HG03432 (cell line): ENCODE measurements at regions not wholly inside any gene's neighbourhood (a gene's known extent, or its start where the extent isn't known, plus 50 kb on each side); places are given as distances from the start of the nearest gene placed in this dataset.
A peak's percentile ranks its signal among the peaks of the same experiment; 100 is the strongest.

Source experiments
- ATAC-seq: cut with Tn5 transposase; IDR thresholded peaks from one replicate; pipeline ENCODE4 v1.9.1; 2021; ENCODE audit warnings: mild to moderate bottlenecking, moderate library complexity; ENCODE audit not compliant: unreplicated experiment

GRCh38 chrX:79300856-79301255 lies 66.3 kb downstream of the ITM2A start:
- ATAC-seq, result no peak

- ATAC-seq, result no peak
Observed at GRCh38 chrX:79290596-79290995, 76.5 kb downstream of the ITM2A start.

GRCh38 chrX:79288733-79289132 lies 78.4 kb downstream of the ITM2A start:
- no peak for ATAC-seq

- no peak for ATAC-seq
Observed at GRCh38 chrX:79287724-79288123, 79.4 kb downstream of the ITM2A start.

- ATAC-seq, result no peak
Observed at GRCh38 chrX:79281775-79282174, 85.4 kb downstream of the ITM2A start.

GRCh38 chrX:79270401-79270800 lies 96.7 kb downstream of the ITM2A start:
- ATAC-seq, result peak; percentile 98

GRCh38 chrX:79268788-79269187 lies 98.3 kb downstream of the ITM2A start:
- ATAC-seq, result no peak

GRCh38 chrX:79266702-79267101 lies 100.4 kb downstream of the ITM2A start:
- ATAC-seq, result no peak

- ATAC-seq, result no peak
Observed at GRCh38 chrX:79263550-79263949, 103.6 kb downstream of the ITM2A start.

GRCh38 chrX:79259073-79259689 lies 108.0 kb downstream of the ITM2A start:
- peak; percentile 93 for ATAC-seq

GRCh38 chrX:79243691-79244090 lies 99.2 kb downstream of the GPR174 start:
- no peak for ATAC-seq

- ATAC-seq, result no peak
Observed at GRCh38 chrX:79235899-79236298, 91.4 kb downstream of the GPR174 start.

- ATAC-seq, result no peak
Observed at GRCh38 chrX:79231662-79232061, 87.2 kb downstream of the GPR174 start.
